ENCODE measurements at regions not wholly inside any gene's neighbourhood (a gene's known extent, or its start where the extent isn't known, plus 50 kb on each side); places are given as distances from the start of the nearest gene placed in this dataset.

- CTCF ChIA-PET (ENCODE audit: partially characterized antibody): interaction anchor here (1.5 kb wide), 1 partner anchor 345 kb away, joined by 4 read pairs; no protein-coding TSS in a partner anchor
- POLR2A ChIA-PET (ENCODE audit: partially characterized antibody): no interaction called here
- TF ChIP-seq TAF1 (IDR thresholded peaks at IDR 0.05; ENCODE audit: low read depth, low read length): no peak
- TF ChIP-seq KDM1A (IDR thresholded peaks at IDR 0.05; ENCODE audit: borderline replicate concordance, low read length): no peak
- TF ChIP-seq SAP30 (IDR thresholded peaks at IDR 0.05; ENCODE audit: insufficient read depth, insufficient replicate concordance, low read length): no peak
- TF ChIP-seq SUZ12 (IDR thresholded peaks at IDR 0.05; ENCODE audit: low read length): no peak
- TF ChIP-seq CHD2 (IDR thresholded peaks at IDR 0.05; ENCODE audit: low read length): no peak
- TF ChIP-seq CBX5 (IDR thresholded peaks at IDR 0.05; ENCODE audit: low read depth, low read length): no peak
- TF ChIP-seq PHF8 (conservative IDR thresholded peaks at IDR 0.05; ENCODE audit: low read depth, low read length): no peak
- TF ChIP-seq NRF1 (IDR thresholded peaks at IDR 0.05; ENCODE audit: low read depth, low read length): no peak
- TF ChIP-seq KDM5A (IDR thresholded peaks at IDR 0.05; ENCODE audit: low read length): no peak
- no peak for TF ChIP-seq HDAC2 (IDR thresholded peaks at IDR 0.05; ENCODE audit: borderline replicate concordance in 1 of 2, low read depth in 2 of 2, low read length in 2 of 2)
- TF ChIP-seq POU5F1 (IDR thresholded peaks at IDR 0.05; ENCODE audit: low read depth, low read length): no peak
- no peak for TF ChIP-seq E2F6 (IDR thresholded peaks at IDR 0.05)
These were observed 549.0 kb downstream of the CDH26 start for GRCh38 chr20:60507087-60507694.

More at GRCh38 chr20:60507087-60507694, 549.0 kb downstream of the CDH26 start:
- H2BK5ac ChIP-seq (ENCODE audit: low read depth, low read length): no peak overlapping the region
- no peak overlapping the region for H2BK12ac ChIP-seq (ENCODE audit: low read depth, low read length)
- H3K9me3 ChIP-seq (ENCODE audit: insufficient read depth in 2 of 2, low read depth in 1 of 2, low read length in 1 of 2): no peaks in the 10 kb centered on the region
- H4K5ac ChIP-seq (ENCODE audit: insufficient read length, low read depth, low read length): no peak overlapping the region
- no peak overlapping the region for H3K56ac ChIP-seq (replicated peaks; ENCODE audit: insufficient read length, low read depth, low read length)
- no peak overlapping the region for H3K4me2 ChIP-seq (ENCODE audit: insufficient read depth in 1 of 2, low read depth in 2 of 2, low read length in 2 of 2)
- H2BK120ac ChIP-seq (replicated peaks; ENCODE audit: low read depth, low read length): no peak overlapping the region
- H3K79me1 ChIP-seq (ENCODE audit: low read depth, low read length): no peaks in the 10 kb centered on the region
- no peak for FAIRE-seq
- no peaks in the 10 kb centered on the region; a peak in 1 of 7 replicates for H3K27me3 ChIP-seq (replicated peaks in 1 of 4; ENCODE audit: control insufficient read depth in 3 of 4, extremely low read depth in 1 of 4, insufficient read depth in 3 of 4, low read length in 3 of 4)
- H2BK20ac ChIP-seq (ENCODE audit: low read length): no peak overlapping the region
- no peak overlapping the region for H3K4ac ChIP-seq (replicated peaks; ENCODE audit: insufficient read length, low read depth, low read length)
- H2AK5ac ChIP-seq (ENCODE audit: low read depth, low read length): no peak overlapping the region
- no peak overlapping the region for H2AFZ ChIP-seq (ENCODE audit: low read length)
- no peaks in the 10 kb centered on the region for H3K23me2 ChIP-seq (ENCODE audit: low read depth, low read length)
- whole genome bisulfite sequencing, 2 experiments (ENCODE audit: extremely low coverage in 1 of 2, insufficient coverage in 1 of 2, insufficient read length in 1 of 2, insufficient replicate concordance in 2 of 2, low coverage in 1 of 2, low lambda C conversion rate in 2 of 2, missing lambda C conversion rate in 1 of 2): 82% methylated on average over 9 of the region's 9 CpGs; no CpG with 5 or more reads in 1 of the 2 experiments
- H3K36me3 ChIP-seq (ENCODE audit: control insufficient read depth in 2 of 4, insufficient read depth in 4 of 4, low read length in 3 of 4): no peaks in the 10 kb centered on the region
- H3K27ac ChIP-seq (ENCODE audit: low read depth, low read length): no peak overlapping the region
- H3K18ac ChIP-seq (ENCODE audit: extremely low read depth, low read length): no peak overlapping the region
- no peaks in the 10 kb centered on the region for H4K20me1 ChIP-seq (replicated peaks in 1 of 2; ENCODE audit: control insufficient read depth in 1 of 2, insufficient read depth in 2 of 2, low read length in 2 of 2)
- H3K23ac ChIP-seq (ENCODE audit: insufficient read length): no peak overlapping the region
- H3K4me3 ChIP-seq (ENCODE audit: extremely low read depth in 1 of 4, insufficient read depth in 2 of 4, low read depth in 3 of 4, low read length in 4 of 4): no peak overlapping the region
- H2BK15ac ChIP-seq (ENCODE audit: low read length): no peak overlapping the region
- H3K4me1 ChIP-seq (replicated peaks in 1 of 4; ENCODE audit: control insufficient read depth in 3 of 4, insufficient read depth in 4 of 4, low read length in 3 of 4): peaks cover 0 to 2% (median 0%) of the 10 kb centered on the region in 4 experiments; a peak in 2 of 7 replicates
- no peaks in the 10 kb centered on the region for H3K79me2 ChIP-seq (ENCODE audit: control insufficient read depth in 1 of 2, insufficient read depth in 2 of 2, low read length in 2 of 2)
- no peak for DNase-seq (ENCODE audit: low read depth in 1 of 2, low spot score in 2 of 2)
- H3K14ac ChIP-seq (ENCODE audit: insufficient read length): no peak overlapping the region
- H3K9ac ChIP-seq (replicated peaks in 1 of 4; ENCODE audit: extremely low read depth in 1 of 4, low read depth in 3 of 4, low read length in 3 of 4): no peak overlapping the region
- H4K8ac ChIP-seq (ENCODE audit: extremely low read depth, insufficient read depth, low read length): no peak overlapping the region
- no peak overlapping the region for H4K91ac ChIP-seq (replicated peaks; ENCODE audit: insufficient read length, low read length)

All from H1 (cell line).